GM12878 (cell line): ENCODE measurements at regions not wholly inside any gene's neighbourhood (a gene's known extent, or its start where the extent isn't known, plus 50 kb on each side); places are given as distances from the start of the nearest gene placed in this dataset.
A peak's percentile ranks its signal among the peaks of the same experiment; 100 is the strongest.

Experiments used
- CBX5 ChIP-seq: sonication (generic); IDR thresholded peaks from 2 replicates; pipeline ENCODE4 v1.6.1; 2016; ENCODE audit warnings: low read depth, moderate library complexity, mild to moderate bottlenecking, inconsistent platforms
- DPF2 ChIP-seq: fragments of 450-650 bp; IDR thresholded peaks from 2 replicates; pipeline ENCODE4 v1.6.1; 2017; ENCODE audit warnings: mild to moderate bottlenecking
- FOS ChIP-seq: IDR thresholded peaks from 3 replicates; pipeline ENCODE4 v1.6.1; 2011; ENCODE audit warnings: borderline replicate concordance; ENCODE audit not compliant: insufficient read length; ENCODE audit errors: extremely low read depth
- GATAD2B ChIP-seq: fragments of 450-650 bp; conservative IDR thresholded peaks from 2 replicates; pipeline ENCODE4 v1.6.1; 2017; ENCODE audit warnings: low read depth, mild to moderate bottlenecking, moderate library complexity
- NBN ChIP-seq: fragments of 450-650 bp; IDR thresholded peaks from 2 replicates; pipeline ENCODE4 v1.6.1; 2016
- NR2C1 ChIP-seq: fragments of 450-650 bp; IDR thresholded peaks from 2 replicates; pipeline ENCODE4 v1.6.1; 2017; ENCODE audit warnings: antibody characterized with exemption, mild to moderate bottlenecking, moderate library complexity
- NRF1 ChIP-seq: conservative IDR thresholded peaks from 2 replicates; pipeline ENCODE4 v1.6.1; 2011; ENCODE audit warnings: mild to moderate bottlenecking, low read depth, low read length, improper control_type of control experiment
- PAX5 ChIP-seq: IDR thresholded peaks from 2 replicates; pipeline ENCODE4 v1.6.1; 2011; ENCODE audit warnings: low read depth, low read length, borderline replicate concordance
- PAX8 ChIP-seq: fragments of 450-650 bp; IDR thresholded peaks from 2 replicates; pipeline ENCODE4 v1.6.1; 2017; ENCODE audit warnings: mild to moderate bottlenecking, moderate library complexity
- PML ChIP-seq: IDR thresholded peaks from 2 replicates; pipeline ENCODE4 v1.6.1; 2012; ENCODE audit warnings: low read length, inconsistent platforms
- SREBF1 ChIP-seq: IDR thresholded peaks from 2 replicates; pipeline ENCODE4 v1.6.1; 2012; ENCODE audit warnings: mild to moderate bottlenecking, low read length
- SRF ChIP-seq, 2 experiments: IDR thresholded peaks; 2 replicates each; pipeline ENCODE4 v1.6.1; 2011; ENCODE audit warnings: low read depth in 2 of 2, low read length in 2 of 2, mild to moderate bottlenecking in 1 of 2, moderate library complexity in 1 of 2
- TBL1XR1 ChIP-seq: IDR thresholded peaks from 2 replicates; pipeline ENCODE4 v1.6.1; 2012; ENCODE audit warnings: low read depth, low read length, improper control_type of control experiment
- WRNIP1 ChIP-seq: IDR thresholded peaks from 2 replicates; pipeline ENCODE4 v1.6.1; 2011; ENCODE audit warnings: low read depth, low read length, improper control_type of control experiment, borderline replicate concordance
- ZNF24 ChIP-seq: fragments of 450-650 bp; IDR thresholded peaks from 2 replicates; pipeline ENCODE4 v1.6.1; 2017; ENCODE audit warnings: antibody characterized with exemption, mild to moderate bottlenecking
- TF ChIP-seq, protein P1 (sequence below): fragments of 450-650 bp; formaldehyde crosslinking; IDR thresholded peaks from 2 replicates; pipeline ENCODE4 v1.4.0; 2020; ENCODE audit warnings: mild to moderate bottlenecking, moderate library complexity
- TF ChIP-seq, protein P2 (sequence below): fragments of 450-650 bp; IDR thresholded peaks from 2 replicates; pipeline ENCODE4 v1.6.1; 2016; ENCODE audit warnings: mild to moderate bottlenecking, moderate library complexity, borderline replicate concordance
- TF ChIP-seq, protein P3 (sequence below): fragments of 450-650 bp; IDR thresholded peaks from 2 replicates; pipeline ENCODE4 v1.6.1; 2017; ENCODE audit warnings: low read depth, mild to moderate bottlenecking, moderate library complexity
- TF ChIP-seq, protein P4 (sequence below): IDR thresholded peaks from 2 replicates; pipeline ENCODE4 v1.6.1; 2012; ENCODE audit warnings: mild to moderate bottlenecking, low read depth, low read length

DNA sequence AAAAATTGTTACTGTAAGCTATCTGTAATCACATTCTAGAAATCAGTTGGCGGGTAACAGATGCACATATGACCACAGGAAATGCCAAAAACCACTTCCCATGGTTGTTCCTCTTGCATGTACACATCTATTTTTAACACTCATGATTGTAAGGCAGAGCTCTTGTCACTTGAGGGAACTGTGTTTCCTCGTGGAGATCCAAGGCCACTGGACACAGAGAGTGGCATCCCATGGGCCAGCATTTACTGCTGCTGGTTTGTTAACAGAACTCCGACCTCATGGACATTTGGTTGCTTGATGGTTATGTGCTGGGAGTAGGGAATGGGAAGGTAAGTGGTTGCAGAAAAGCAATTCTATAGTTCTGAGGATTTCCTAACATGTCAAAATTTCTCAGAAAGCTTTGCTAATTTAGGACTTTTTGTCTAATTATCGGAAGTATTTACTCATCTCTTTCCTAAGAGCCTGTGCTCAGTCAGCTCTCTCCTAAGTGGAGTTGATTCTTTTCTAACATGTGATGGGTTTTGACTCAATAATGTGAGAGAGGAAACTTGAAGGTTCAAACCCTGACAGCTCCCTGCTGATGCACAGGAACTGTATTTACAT lies 202.0 kb upstream of the NR3C1 start (continued):
- TF ChIP-seq, protein P1, sequence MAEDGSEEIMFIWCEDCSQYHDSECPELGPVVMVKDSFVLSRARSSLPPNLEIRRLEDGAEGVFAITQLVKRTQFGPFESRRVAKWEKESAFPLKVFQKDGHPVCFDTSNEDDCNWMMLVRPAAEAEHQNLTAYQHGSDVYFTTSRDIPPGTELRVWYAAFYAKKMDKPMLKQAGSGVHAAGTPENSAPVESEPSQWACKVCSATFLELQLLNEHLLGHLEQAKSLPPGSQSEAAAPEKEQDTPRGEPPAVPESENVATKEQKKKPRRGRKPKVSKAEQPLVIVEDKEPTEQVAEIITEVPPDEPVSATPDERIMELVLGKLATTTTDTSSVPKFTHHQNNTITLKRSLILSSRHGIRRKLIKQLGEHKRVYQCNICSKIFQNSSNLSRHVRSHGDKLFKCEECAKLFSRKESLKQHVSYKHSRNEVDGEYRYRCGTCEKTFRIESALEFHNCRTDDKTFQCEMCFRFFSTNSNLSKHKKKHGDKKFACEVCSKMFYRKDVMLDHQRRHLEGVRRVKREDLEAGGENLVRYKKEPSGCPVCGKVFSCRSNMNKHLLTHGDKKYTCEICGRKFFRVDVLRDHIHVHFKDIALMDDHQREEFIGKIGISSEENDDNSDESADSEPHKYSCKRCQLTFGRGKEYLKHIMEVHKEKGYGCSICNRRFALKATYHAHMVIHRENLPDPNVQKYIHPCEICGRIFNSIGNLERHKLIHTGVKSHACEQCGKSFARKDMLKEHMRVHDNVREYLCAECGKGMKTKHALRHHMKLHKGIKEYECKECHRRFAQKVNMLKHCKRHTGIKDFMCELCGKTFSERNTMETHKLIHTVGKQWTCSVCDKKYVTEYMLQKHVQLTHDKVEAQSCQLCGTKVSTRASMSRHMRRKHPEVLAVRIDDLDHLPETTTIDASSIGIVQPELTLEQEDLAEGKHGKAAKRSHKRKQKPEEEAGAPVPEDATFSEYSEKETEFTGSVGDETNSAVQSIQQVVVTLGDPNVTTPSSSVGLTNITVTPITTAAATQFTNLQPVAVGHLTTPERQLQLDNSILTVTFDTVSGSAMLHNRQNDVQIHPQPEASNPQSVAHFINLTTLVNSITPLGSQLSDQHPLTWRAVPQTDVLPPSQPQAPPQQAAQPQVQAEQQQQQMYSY, result no peak
- TF ChIP-seq, protein P2, sequence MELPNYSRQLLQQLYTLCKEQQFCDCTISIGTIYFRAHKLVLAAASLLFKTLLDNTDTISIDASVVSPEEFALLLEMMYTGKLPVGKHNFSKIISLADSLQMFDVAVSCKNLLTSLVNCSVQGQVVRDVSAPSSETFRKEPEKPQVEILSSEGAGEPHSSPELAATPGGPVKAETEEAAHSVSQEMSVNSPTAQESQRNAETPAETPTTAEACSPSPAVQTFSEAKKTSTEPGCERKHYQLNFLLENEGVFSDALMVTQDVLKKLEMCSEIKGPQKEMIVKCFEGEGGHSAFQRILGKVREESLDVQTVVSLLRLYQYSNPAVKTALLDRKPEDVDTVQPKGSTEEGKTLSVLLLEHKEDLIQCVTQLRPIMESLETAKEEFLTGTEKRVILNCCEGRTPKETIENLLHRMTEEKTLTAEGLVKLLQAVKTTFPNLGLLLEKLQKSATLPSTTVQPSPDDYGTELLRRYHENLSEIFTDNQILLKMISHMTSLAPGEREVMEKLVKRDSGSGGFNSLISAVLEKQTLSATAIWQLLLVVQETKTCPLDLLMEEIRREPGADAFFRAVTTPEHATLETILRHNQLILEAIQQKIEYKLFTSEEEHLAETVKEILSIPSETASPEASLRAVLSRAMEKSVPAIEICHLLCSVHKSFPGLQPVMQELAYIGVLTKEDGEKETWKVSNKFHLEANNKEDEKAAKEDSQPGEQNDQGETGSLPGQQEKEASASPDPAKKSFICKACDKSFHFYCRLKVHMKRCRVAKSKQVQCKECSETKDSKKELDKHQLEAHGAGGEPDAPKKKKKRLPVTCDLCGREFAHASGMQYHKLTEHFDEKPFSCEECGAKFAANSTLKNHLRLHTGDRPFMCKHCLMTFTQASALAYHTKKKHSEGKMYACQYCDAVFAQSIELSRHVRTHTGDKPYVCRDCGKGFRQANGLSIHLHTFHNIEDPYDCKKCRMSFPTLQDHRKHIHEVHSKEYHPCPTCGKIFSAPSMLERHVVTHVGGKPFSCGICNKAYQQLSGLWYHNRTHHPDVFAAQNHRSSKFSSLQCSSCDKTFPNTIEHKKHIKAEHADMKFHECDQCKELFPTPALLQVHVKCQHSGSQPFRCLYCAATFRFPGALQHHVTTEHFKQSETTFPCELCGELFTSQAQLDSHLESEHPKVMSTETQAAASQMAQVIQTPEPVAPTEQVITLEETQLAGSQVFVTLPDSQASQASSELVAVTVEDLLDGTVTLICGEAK, result no peak
- TF ChIP-seq ZNF24 (no peak), NBN (no peak), FOS (no peak), SREBF1 (no peak), SRF (IDR thresholded peaks at IDR 0.05; ENCODE audit: low read depth in 2 of 2, low read length in 2 of 2) (no peak), GATAD2B (no peak), PML (no peak), PAX8 (no peak), CBX5 (no peak), WRNIP1 (no peak), TBL1XR1 (no peak; the same call in 1 of the 2 replicates), NR2C1 (no peak), DPF2 (no peak), PAX5 (peak; percentile 43; the same call in 1 of the 2 replicates), NRF1 (no peak)
- TF ChIP-seq, protein P3, sequence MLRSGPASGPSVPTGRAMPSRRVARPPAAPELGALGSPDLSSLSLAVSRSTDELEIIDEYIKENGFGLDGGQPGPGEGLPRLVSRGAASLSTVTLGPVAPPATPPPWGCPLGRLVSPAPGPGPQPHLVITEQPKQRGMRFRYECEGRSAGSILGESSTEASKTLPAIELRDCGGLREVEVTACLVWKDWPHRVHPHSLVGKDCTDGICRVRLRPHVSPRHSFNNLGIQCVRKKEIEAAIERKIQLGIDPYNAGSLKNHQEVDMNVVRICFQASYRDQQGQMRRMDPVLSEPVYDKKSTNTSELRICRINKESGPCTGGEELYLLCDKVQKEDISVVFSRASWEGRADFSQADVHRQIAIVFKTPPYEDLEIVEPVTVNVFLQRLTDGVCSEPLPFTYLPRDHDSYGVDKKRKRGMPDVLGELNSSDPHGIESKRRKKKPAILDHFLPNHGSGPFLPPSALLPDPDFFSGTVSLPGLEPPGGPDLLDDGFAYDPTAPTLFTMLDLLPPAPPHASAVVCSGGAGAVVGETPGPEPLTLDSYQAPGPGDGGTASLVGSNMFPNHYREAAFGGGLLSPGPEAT, result 0 out of 2 replicates have a peak, but pooled peaks have one; percentile 35
- TF ChIP-seq, protein P4, sequence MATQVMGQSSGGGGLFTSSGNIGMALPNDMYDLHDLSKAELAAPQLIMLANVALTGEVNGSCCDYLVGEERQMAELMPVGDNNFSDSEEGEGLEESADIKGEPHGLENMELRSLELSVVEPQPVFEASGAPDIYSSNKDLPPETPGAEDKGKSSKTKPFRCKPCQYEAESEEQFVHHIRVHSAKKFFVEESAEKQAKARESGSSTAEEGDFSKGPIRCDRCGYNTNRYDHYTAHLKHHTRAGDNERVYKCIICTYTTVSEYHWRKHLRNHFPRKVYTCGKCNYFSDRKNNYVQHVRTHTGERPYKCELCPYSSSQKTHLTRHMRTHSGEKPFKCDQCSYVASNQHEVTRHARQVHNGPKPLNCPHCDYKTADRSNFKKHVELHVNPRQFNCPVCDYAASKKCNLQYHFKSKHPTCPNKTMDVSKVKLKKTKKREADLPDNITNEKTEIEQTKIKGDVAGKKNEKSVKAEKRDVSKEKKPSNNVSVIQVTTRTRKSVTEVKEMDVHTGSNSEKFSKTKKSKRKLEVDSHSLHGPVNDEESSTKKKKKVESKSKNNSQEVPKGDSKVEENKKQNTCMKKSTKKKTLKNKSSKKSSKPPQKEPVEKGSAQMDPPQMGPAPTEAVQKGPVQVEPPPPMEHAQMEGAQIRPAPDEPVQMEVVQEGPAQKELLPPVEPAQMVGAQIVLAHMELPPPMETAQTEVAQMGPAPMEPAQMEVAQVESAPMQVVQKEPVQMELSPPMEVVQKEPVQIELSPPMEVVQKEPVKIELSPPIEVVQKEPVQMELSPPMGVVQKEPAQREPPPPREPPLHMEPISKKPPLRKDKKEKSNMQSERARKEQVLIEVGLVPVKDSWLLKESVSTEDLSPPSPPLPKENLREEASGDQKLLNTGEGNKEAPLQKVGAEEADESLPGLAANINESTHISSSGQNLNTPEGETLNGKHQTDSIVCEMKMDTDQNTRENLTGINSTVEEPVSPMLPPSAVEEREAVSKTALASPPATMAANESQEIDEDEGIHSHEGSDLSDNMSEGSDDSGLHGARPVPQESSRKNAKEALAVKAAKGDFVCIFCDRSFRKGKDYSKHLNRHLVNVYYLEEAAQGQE, result no peak
